Lung (tissue), 11 donors: ENCODE measurements at regions not wholly inside any gene's neighbourhood (a gene's known extent, or its start where the extent isn't known, plus 50 kb on each side); places are given as distances from the start of the nearest gene placed in this dataset.

ENCODE experiments used
- ATAC-seq: fragments of 200-7000 bp; cut with Tn5 transposase; one replicate; pipeline ENCODE4 v1.9.1; 2020; ENCODE audit warnings: moderate number of reproducible peaks; ENCODE audit not compliant: insufficient read depth, low FRiP score
- DNase-seq, 3 donors: peaks; one replicate each; pipeline ENCODE4 v3.0.0-alpha.2; 2013 to 2017
- H3K27ac ChIP-seq, 2 donors: one replicate each; pipeline ENCODE4 v1.5.1; 2013; ENCODE audit warnings: mild to moderate bottlenecking in 2 of 2, moderate library complexity in 2 of 2, control low read depth in 1 of 2, inconsistent platforms in 1 of 2, low read depth in 1 of 2, low read length in 1 of 2
- H3K27me3 ChIP-seq, 3 donors: one replicate each; pipeline ENCODE4 v1.5.1; 2013; ENCODE audit warnings: low read length in 2 of 3; ENCODE audit not compliant: control insufficient read depth in 3 of 3, insufficient read depth in 3 of 3
- H3K36me3 ChIP-seq, 4 donors: one replicate each; pipeline ENCODE4 v1.5.1; 2013; ENCODE audit warnings: low read length in 4 of 4, mild to moderate bottlenecking in 1 of 4, moderate library complexity in 1 of 4; ENCODE audit not compliant: control insufficient read depth in 4 of 4, insufficient read depth in 4 of 4
- H3K4me1 ChIP-seq, 5 donors: one replicate each; pipeline ENCODE4 v1.5.1; 2013; ENCODE audit warnings: low read length in 5 of 5, mild to moderate bottlenecking in 2 of 5, moderate library complexity in 1 of 5; ENCODE audit not compliant: control insufficient read depth in 5 of 5, insufficient read depth in 5 of 5
- H3K4me3 ChIP-seq: one replicate; pipeline ENCODE4 v1.5.1; 2013; ENCODE audit warnings: mild to moderate bottlenecking, control low read depth, moderate library complexity
- H3K9ac ChIP-seq, 2 donors: one replicate each; pipeline ENCODE4 v1.5.1; 2013; ENCODE audit warnings: low read length in 2 of 2, control low read depth in 1 of 2; ENCODE audit not compliant: insufficient read depth in 1 of 2
- H3K9me3 ChIP-seq, 4 donors: one replicate each; pipeline ENCODE4 v1.5.1; 2013; ENCODE audit warnings: low read length in 3 of 4, mild to moderate bottlenecking in 1 of 4, moderate library complexity in 1 of 4; ENCODE audit not compliant: control insufficient read depth in 4 of 4, insufficient read depth in 3 of 4
- WGBS, 2 donors: extraction: QIAGEN DNeasy Blood & Tissue Kit; methylation state at CpG; one replicate each; pipeline ENCODE4 v1.1.7; 2013; 5-methylcytosine and 5-hydroxymethylcytosine counted together
- TF ChIP-seq, protein P1 (sequence below): IDR thresholded peaks from 2 replicates; pipeline ENCODE4 v1.5.1; 2012; ENCODE audit warnings: mild to moderate bottlenecking; ENCODE audit errors: control extremely low read depth, extremely low read depth
- donor health status: control.
- donor health status: control.
- donor health status: Bipolar disorder and iron deficiency.
- donor health status: healthy.
- donor health status: DM: yes; HTN: yes; CAD: no.

DNA sequence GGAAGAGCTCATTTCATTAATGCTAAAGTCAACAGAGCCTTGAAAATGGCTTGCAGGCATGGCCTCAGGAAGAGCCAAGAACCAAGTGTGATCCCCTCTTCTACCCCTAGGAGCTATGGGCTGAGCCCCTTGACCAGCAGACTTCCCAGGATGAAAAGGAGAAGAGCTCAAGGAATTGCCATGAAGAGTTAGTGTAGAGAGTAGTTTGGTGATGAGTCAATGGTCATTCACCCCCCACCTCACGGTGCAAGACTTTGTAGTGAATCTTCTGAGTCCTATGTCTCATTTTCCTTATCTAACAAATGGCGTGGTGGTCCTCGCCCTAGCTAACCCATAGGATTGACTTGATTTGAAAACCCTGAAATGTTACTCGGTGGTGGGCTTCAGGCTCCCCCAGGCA, 422.4 kb upstream of the CADM1 start:
- H3K9ac ChIP-seq: no peak overlapping the region
- DNase-seq (no peak), ATAC-seq (no peak)
- TF ChIP-seq, protein P1, sequence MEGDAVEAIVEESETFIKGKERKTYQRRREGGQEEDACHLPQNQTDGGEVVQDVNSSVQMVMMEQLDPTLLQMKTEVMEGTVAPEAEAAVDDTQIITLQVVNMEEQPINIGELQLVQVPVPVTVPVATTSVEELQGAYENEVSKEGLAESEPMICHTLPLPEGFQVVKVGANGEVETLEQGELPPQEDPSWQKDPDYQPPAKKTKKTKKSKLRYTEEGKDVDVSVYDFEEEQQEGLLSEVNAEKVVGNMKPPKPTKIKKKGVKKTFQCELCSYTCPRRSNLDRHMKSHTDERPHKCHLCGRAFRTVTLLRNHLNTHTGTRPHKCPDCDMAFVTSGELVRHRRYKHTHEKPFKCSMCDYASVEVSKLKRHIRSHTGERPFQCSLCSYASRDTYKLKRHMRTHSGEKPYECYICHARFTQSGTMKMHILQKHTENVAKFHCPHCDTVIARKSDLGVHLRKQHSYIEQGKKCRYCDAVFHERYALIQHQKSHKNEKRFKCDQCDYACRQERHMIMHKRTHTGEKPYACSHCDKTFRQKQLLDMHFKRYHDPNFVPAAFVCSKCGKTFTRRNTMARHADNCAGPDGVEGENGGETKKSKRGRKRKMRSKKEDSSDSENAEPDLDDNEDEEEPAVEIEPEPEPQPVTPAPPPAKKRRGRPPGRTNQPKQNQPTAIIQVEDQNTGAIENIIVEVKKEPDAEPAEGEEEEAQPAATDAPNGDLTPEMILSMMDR: no peak
- no peaks in the 10 kb centered on the region for H3K36me3 ChIP-seq
- WGBS, 2 donors: 93 to 96% methylated on average over 4 of the region's 4 CpGs
- H3K27ac ChIP-seq: no peak overlapping the region
- H3K4me3 ChIP-seq: no peak overlapping the region
- H3K9me3 ChIP-seq: peaks cover 0 to 4% (median 0%) of the 10 kb centered on the region in 4 donors
- H3K4me1 ChIP-seq: peaks cover 0 to 9% (median 5%) of the 10 kb centered on the region in 5 donors
- no peaks in the 10 kb centered on the region for H3K27me3 ChIP-seq

- H3K27ac ChIP-seq: no peak overlapping the region
- H3K9ac ChIP-seq: no peak overlapping the region
- 78 to 86% methylated on average over 5 of the region's 5 CpGs for WGBS, 2 donors
- DNase-seq (no peak), ATAC-seq (no peak)
- TF ChIP-seq, protein P1: no peak
- H3K27me3 ChIP-seq: no peaks in the 10 kb centered on the region
- H3K36me3 ChIP-seq: no peaks in the 10 kb centered on the region
- H3K9me3 ChIP-seq: peaks cover 0 to 4% (median 0%) of the 10 kb centered on the region in 4 donors
- peaks cover 0 to 8% (median 5%) of the 10 kb centered on the region in 5 donors for H3K4me1 ChIP-seq
- H3K4me3 ChIP-seq: no peak overlapping the region
Observed at GRCh38 chr11:115926138-115926537, 421.9 kb upstream of the CADM1 start.

DNA sequence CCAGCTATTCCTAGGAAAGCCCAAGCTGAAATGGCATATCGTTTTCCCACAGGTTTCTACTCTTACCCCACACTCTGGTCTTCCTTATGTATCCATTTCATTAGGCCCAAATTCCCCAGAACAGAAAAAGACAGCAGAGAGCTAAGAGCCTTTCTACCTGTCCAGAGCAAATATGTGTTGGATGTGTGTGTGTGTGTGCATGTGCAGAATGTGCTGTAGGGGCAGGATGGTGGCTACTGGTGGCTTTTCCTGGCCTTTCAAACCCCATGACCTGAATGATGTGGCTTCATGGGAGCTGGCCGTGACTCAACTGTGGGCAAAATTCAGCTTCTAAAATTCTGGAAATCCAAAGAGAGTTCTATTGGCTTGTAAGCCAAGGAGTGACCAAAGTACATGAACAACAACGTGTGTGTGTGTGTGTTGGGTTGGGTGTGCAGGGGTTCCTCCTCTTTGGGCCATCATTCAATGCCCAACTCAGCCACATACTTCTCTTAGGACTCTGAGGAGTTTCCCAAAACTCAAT, 421.4 kb upstream of the CADM1 start:
- peaks cover 0 to 5% (median 0%) of the 10 kb centered on the region in 4 donors for H3K9me3 ChIP-seq
- no peak overlapping the region for H3K27ac ChIP-seq
- no peak overlapping the region for H3K9ac ChIP-seq
- H3K4me3 ChIP-seq: no peak overlapping the region
- peaks cover 0 to 8% (median 5%) of the 10 kb centered on the region in 5 donors for H3K4me1 ChIP-seq
- DNase-seq (no peak), ATAC-seq (no peak)
- TF ChIP-seq, protein P1: no peak
- WGBS, 2 donors: 84 to 88% methylated on average over 3 of the region's 3 CpGs
- no peaks in the 10 kb centered on the region for H3K27me3 ChIP-seq
- no peaks in the 10 kb centered on the region for H3K36me3 ChIP-seq
